GM21717 (cell line): ENCODE measurements at regions not wholly inside any gene's neighbourhood (a gene's known extent, or its start where the extent isn't known, plus 50 kb on each side); places are given as distances from the start of the nearest gene placed in this dataset.

Source experiments
- ATAC-seq: cut with Tn5 transposase; IDR thresholded peaks from one replicate; pipeline ENCODE4 v1.9.1; 2021; ENCODE audit warnings: mild to moderate bottlenecking, moderate library complexity; ENCODE audit not compliant: unreplicated experiment

DNA sequence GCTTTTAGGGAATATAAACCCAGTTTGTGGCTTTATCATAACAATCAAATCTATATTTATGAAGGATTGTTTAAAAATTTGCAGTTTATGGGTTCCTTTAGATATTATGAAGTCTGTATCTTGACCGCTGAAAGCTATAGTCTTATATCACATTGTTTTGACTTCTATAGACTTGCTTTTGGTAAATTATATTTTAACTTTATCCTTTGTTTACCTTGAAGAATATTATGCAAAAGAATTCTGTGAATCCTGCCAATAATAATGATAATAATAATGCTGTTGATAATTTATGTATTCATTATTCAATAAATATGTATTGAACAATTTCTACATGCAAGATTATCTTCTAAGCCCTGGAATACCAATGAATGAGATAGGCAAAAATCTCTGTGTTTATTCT, 101.9 kb upstream of the MTPN start:
- no peak for ATAC-seq

DNA sequence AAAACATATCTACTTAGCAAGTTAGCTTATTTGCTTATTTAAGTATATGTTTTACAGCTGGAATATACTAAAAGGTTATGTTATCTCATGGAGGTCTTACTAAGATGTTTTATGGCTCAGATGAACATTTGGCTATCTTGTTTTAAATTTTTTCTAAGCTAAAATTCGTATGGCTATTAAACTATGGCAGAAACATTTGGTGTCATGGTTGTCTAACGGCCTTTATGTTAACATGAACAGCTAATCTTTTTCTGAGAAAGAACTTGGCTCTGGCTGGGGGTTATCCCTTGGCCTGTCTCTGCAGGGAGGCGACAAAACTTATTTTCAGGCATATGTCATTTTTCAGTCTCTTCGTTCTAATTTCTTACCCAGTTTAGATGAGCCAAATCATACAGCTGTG, 101.5 kb upstream of the MTPN start:
- no peak for ATAC-seq

- no peak for ATAC-seq
Measured at GRCh38 chr7:136076954-136077353, 99.8 kb upstream of the MTPN start.

DNA sequence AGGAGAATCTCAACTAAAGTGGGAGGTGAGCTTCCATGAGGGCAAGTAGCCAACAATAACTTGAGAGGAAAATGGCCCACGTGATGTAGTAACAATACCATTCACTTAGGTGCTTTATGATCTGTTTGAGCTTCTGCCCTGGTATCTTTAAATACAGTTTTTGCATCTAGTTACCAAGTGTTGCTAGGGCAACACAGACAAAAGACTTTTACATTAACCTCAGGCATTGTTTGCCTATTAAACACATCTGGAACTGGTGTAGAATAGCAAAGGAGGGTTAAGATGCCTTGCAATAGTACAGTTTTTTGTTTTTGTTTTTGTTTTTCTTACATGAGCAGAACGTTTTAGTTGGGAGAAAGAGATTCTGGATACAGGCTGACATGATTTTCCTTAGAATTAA, 97.7 kb upstream of the MTPN start:
- no peak for ATAC-seq

GRCh38 chr7:136072447-136072846, 95.3 kb upstream of the MTPN start:
- ATAC-seq, result no peak

GRCh38 chr7:136070736-136071505, 93.8 kb upstream of the MTPN start:
- ATAC-seq, result no peak

DNA sequence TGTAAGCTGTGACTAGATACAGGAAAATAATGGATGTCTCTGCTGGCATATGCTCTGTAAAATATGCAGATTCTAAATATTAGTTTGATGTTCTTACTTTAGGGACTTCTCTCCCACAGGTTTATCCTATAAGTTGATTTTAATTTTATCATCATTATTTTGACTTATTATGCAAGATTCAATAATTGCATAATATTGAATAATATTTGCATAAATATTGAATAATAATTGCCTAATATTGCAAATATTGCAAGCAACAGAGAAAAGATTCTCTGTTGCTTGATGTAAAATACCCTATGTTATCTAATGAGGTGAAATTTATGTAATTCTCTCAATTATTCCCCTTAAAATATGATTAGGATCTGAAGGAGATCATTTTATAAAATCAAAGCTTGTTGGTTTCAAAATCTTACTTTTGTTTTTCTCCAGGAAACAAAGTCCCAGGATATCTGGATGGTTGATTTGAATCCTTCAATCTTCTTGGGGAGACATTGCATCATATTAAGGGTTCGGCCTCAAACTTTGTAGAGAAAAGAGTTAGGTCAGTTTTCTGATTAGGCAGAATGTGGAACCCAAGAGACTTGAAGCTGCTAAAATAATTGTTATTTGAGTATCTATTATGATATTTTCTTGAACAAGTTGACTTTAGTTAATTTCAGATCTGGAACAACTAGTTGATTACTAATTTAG, 92.8 kb upstream of the MTPN start:
- no peak for ATAC-seq

GRCh38 chr7:136067277-136067676, 90.1 kb upstream of the MTPN start:
- no peak for ATAC-seq

DNA sequence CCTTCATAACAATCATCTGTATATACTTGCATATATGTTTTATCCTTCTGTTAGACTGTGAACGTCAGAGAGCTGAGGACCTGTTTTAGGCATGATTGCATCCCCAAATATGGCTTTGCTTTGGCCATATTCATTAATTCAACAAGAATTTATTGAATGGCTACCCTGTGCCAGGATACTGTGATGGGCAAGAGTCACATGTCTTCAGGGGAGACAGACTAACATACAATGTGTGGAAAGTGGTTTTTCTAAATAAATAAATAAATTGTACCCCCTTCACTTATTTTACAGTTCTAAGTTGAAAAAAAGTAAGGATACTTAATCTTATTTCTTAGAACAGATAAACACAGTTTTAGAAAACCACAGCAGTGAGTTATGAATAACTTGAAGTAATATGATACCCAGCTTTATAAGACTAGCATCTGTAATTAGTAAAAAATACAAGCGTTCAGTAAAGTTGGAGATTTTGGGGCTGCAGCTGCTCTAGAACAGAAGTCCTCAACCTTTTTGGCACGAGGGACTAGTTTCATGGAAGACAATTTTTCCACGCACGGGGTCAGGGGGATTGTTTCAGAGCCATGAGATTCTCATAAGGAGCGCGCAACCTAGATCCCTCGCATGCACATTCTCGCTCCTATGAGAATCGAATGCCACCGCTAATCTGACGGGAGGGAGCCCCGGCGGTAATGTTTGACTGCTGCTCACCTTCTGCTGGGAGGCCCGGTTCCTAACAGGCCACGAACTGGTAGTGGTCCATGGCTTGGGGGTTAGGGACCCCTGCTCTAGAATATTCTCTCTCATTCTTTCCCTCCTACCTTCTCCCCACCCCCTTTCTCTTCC, 89.4 kb upstream of the MTPN start:
- no peak for ATAC-seq

- ATAC-seq, result no peak
Measured at GRCh38 chr7:136064627-136065237, 87.6 kb upstream of the MTPN start.

DNA sequence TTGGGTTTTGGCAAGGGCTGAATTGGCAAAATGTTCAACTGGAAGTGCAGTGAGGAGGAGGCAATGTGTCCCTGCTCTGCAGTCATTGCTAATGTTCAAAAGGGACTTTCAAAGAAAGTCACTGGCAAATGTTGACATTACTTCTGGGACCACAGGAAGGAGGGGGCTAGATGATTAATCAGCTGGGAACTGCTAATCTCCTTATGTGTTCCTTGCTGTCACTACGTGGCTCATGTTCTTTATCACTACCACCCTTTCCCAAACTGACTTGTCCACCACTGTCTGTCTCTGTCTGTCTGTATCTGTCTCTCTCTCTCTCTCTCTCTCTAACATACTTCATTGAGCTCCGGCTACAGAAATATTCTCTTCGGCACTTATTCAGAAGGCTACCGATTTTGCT, 86.9 kb upstream of the MTPN start:
- ATAC-seq, result no peak

GRCh38 chr7:136063326-136063666, 86.1 kb upstream of the MTPN start:
- ATAC-seq, result no peak

- ATAC-seq, result no peak
Measured at GRCh38 chr7:136062625-136063325, 85.6 kb upstream of the MTPN start.

DNA sequence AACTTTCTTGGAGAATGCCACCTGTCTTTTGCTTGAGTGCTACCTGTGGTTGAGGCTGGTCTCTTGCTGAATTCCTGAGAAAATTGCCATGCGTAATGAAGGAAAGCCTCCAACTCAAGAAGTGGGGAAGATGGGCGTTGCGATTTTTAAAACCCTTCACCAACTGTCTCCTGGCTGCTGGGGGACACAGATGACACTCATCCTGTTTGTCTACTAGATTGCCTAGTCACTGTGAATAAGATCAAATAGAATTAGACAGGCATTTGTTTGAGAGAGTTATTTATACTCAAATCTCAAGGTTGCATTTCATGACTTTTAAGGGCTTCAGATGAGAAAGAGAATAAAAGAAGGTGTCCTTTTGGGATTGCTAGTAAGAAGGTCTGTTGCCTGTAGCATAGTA, 84.3 kb upstream of the MTPN start:
- no peak for ATAC-seq

DNA sequence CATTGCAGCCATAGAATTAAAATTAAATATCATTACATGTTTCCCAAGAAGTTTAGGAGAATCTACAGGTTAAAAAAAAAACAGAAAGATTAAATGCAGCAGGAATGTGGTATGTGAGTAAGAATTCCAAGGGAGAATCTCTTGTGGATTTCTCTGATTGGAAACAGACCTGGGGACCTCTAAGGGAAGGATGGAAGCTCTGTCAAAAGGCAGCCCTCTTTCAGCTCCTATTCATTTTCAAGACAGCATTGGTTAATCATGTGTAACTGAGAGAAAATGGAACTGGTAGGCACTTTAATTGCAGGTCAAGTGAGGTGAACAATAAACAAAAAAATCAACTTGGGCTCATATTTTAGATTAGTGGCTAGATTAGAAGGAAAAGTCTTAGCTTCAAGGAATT, 81.4 kb upstream of the MTPN start:
- ATAC-seq, result no peak

DNA sequence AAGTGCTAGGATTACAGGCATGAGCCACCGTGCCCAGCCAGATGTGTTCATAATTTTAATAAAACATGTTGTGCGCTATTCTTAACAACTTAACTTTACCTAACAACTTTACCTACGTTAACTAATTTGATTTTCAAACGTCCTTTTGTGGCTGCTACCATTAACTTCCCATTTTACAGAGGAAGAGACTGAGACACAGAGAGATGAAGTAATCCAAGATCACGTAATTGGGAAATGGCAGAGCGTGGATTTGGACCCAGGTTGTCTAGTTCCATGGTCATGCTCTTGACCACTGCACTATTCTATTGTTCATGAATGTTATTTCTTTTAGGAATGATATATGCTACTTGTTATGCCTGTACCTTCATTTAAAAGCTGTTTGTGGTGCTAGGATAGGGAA, 80.3 kb upstream of the MTPN start:
- ATAC-seq, result no peak

DNA sequence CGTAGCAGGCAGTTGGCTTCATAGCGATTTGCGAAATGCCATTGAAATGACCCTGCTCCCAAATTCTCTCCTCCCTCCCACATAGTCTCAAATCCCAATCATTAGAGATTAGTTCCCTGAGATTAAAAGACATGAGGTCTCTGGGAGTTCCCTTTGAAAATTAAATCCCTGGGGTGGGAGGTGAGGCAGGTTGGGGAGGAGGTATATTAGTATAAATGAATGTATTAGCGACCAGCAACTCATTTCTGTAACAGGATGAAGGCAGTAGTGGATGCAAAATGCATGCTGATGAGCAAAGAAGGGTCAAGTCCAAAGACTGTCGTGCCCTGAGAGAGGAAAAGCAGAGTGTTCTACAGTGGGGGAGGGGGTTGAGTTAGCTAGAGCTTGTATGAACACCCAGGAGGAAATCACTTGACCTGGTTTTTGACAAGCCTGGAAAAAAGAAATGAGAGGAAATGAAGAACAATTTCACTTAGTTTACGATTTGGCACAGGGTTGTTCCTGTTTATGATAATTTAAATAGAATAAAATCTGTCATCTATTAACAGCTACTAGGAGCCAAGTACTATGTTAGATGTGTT, 79.6 kb upstream of the MTPN start:
- ATAC-seq, result no peak

- no peak for ATAC-seq
Measured at GRCh38 chr7:136055266-136055665, 78.1 kb upstream of the MTPN start.

- no peak for ATAC-seq
Measured at GRCh38 chr7:136053689-136054485, 76.7 kb upstream of the MTPN start.
